ENCODE measurements at regions not wholly inside any gene's neighbourhood (a gene's known extent, or its start where the extent isn't known, plus 50 kb on each side); places are given as distances from the start of the nearest gene placed in this dataset.

DNA sequence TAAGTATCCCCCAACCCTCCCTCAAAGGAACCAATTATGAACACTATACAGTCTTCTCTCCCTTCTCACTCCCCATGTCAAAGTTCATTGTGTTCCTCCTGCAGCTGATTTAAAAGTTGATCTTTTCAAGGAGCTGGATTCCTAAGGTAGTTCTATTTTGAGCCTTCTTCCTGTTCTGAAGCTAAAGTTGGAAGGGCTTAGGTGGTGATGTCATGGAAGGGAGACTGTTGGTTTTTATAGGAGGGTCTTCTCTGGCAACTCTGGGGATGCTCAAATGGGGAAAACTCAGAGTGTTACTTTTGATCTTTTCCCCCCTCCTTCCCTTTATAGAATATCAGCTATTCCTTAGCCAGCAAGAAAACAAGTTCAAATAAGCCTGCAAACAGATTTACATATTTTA lies 83.0 kb upstream of the AK4 start:
- Histone ChIP-seq H3K9me3 (ENCODE audit: control insufficient read depth in 2 of 3, insufficient read depth in 1 of 3, low read length in 3 of 3) (no peaks in the 10 kb centered on the region), H3K27ac (ENCODE audit: low read depth in 2 of 2, low read length in 2 of 2) (peak overlapping the region; percentile 47 to 95), H3K27me3 (ENCODE audit: control insufficient read depth, insufficient read depth, low read length) (no peaks in the 10 kb centered on the region), H3K4me3 (ENCODE audit: low read length in 3 of 3) (peak overlapping the region in 2 of 3 donors; percentile 74 to 86), H3K36me3 (ENCODE audit: control insufficient read depth in 2 of 3, insufficient read depth in 3 of 3, low read length in 3 of 3) (no peaks in the 10 kb centered on the region), H3K4me1 (ENCODE audit: control insufficient read depth in 2 of 3, insufficient read depth in 2 of 3, low read depth in 1 of 3, low read length in 3 of 3) (peaks cover 0 to 17% (median 12%) of the 10 kb centered on the region in 3 donors), H3K9ac (ENCODE audit: low read length in 3 of 3) (peak overlapping the region in 1 of 3 donors; percentile 79)
- intact Hi-C loops (cut with DNase I): no loop called here
- DNase-seq: no peak
- FAIRE-seq: no peak
- TF ChIP-seq, protein P1, sequence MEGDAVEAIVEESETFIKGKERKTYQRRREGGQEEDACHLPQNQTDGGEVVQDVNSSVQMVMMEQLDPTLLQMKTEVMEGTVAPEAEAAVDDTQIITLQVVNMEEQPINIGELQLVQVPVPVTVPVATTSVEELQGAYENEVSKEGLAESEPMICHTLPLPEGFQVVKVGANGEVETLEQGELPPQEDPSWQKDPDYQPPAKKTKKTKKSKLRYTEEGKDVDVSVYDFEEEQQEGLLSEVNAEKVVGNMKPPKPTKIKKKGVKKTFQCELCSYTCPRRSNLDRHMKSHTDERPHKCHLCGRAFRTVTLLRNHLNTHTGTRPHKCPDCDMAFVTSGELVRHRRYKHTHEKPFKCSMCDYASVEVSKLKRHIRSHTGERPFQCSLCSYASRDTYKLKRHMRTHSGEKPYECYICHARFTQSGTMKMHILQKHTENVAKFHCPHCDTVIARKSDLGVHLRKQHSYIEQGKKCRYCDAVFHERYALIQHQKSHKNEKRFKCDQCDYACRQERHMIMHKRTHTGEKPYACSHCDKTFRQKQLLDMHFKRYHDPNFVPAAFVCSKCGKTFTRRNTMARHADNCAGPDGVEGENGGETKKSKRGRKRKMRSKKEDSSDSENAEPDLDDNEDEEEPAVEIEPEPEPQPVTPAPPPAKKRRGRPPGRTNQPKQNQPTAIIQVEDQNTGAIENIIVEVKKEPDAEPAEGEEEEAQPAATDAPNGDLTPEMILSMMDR (IDR thresholded peaks at IDR 0.05; ENCODE audit: borderline replicate concordance, extremely low read depth, insufficient read depth): no peak

DNA sequence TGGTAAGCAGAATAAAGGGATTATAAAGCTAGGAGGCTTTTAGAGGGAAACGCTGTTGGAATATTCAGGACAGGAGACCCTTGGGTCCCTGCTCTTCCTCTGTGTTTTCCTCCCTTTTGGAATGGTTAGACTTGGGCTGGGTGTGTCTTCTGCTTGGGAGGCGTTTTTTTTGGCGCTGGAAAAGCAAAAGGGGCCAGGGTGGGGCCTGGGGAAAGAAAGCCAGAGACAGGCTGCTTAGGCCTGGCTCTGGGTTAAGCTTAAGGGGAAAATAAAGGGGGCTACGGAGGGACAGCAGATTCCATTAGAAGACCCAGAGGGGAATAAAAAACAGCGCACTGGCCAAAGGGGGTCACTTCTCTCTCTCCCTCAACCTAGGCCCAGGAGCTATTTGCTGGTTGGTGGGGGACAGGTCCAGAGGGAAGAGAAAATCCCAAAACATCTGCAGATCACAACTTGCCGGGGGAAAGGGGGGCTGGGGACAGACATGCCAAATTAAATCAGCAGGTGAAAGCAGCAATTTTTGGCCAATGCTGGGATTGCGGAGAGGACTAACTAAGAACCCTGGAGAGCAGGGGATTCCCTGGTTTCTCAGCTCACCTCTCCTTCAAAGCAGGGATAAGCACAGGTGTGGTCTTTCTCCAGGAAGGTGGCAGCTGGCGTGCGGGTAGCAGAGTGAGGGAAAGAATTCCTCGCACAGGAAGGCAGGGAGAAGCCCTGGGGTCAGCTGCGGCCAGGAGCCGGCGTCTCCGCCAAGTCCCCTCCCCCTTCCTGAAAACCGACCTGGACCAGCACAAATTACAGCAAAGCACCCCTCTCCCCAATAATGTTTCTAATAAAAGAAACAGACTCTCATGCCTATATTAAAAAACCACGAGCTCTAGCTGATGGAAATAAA lies 82.2 kb upstream of the AK4 start:
- Histone ChIP-seq H3K27me3 (ENCODE audit: control insufficient read depth, insufficient read depth, low read length) (no peaks in the 10 kb centered on the region), H3K9me3 (ENCODE audit: control insufficient read depth in 2 of 3, insufficient read depth in 1 of 3, low read length in 3 of 3) (no peaks in the 10 kb centered on the region), H3K9ac (ENCODE audit: low read length in 3 of 3) (peak overlapping the region; percentile 30 to 82 (median 79)), H3K4me3 (ENCODE audit: low read length in 3 of 3) (peak overlapping the region; percentile 58 to 86 (median 74)), H3K4me1 (ENCODE audit: control insufficient read depth in 2 of 3, insufficient read depth in 2 of 3, low read depth in 1 of 3, low read length in 3 of 3) (peaks cover 0 to 12% (median 12%) of the 10 kb centered on the region in 3 donors), H3K27ac (ENCODE audit: low read depth in 2 of 2, low read length in 2 of 2) (peak overlapping the region; percentile 95 to 99), H3K36me3 (ENCODE audit: control insufficient read depth in 2 of 3, insufficient read depth in 3 of 3, low read length in 3 of 3) (no peaks in the 10 kb centered on the region)
- no peak for FAIRE-seq
- TF ChIP-seq, protein P1 (IDR thresholded peaks at IDR 0.05; ENCODE audit: borderline replicate concordance, extremely low read depth, insufficient read depth): no peak
- DNase-seq: peak; percentile 38 to 80 (median 58)
- intact Hi-C loops (cut with DNase I): no loop called here

DNA sequence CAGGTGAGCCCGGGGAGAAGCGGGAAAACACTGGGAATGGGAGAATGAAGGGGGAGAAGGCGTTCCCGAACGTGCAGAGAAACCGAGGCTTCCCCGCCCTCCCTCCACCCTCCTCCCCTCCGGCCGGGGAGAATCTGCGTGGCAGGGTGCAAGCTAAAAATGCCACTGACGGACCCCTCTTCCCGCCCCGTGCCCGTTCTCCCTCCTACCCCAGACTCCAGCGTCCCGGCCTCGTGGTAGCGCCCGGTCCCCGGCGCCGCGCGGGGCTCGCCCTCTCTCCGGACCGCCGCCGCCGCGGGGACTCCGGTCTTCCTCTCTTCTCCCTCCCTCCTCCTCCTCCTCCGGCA lies 81.6 kb upstream of the AK4 start:
- H3K4me1 ChIP-seq (ENCODE audit: control insufficient read depth in 2 of 3, insufficient read depth in 2 of 3, low read depth in 1 of 3, low read length in 3 of 3): peaks cover 0 to 12% (median 12%) of the 10 kb centered on the region in 3 donors

More for the DNA sequence above, 81.6 kb upstream of the AK4 start:
- peak overlapping the region; percentile 30 to 82 (median 79) for H3K9ac ChIP-seq (ENCODE audit: low read length in 3 of 3)
- no peaks in the 10 kb centered on the region for H3K27me3 ChIP-seq (ENCODE audit: control insufficient read depth, insufficient read depth, low read length)
- no peak for DNase-seq
- no peaks in the 10 kb centered on the region for H3K36me3 ChIP-seq (ENCODE audit: control insufficient read depth in 2 of 3, insufficient read depth in 3 of 3, low read length in 3 of 3)
- TF ChIP-seq, protein P1 (IDR thresholded peaks at IDR 0.05; ENCODE audit: borderline replicate concordance, extremely low read depth, insufficient read depth): no peak
- peak overlapping the region; percentile 58 to 86 (median 74) for H3K4me3 ChIP-seq (ENCODE audit: low read length in 3 of 3)
- intact Hi-C loops (cut with DNase I): no loop called here
- no peaks in the 10 kb centered on the region for H3K9me3 ChIP-seq (ENCODE audit: control insufficient read depth in 2 of 3, insufficient read depth in 1 of 3, low read length in 3 of 3)
- no peak for FAIRE-seq
- H3K27ac ChIP-seq (ENCODE audit: low read depth in 2 of 2, low read length in 2 of 2): peak overlapping the region; percentile 95 to 99
